Caco-2 (cell line): ENCODE measurements at regions not wholly inside any gene's neighbourhood (a gene's known extent, or its start where the extent isn't known, plus 50 kb on each side); places are given as distances from the start of the nearest gene placed in this dataset.
"Not testable (repeated sequence)": the region's sequence is repeated elsewhere in the genome, so short reads cannot be mapped to it uniquely, and the experiment has no call there.

Experiments used
- BruUV-seq: library from RNA; stranded (reverse); fragments of 400-500 nt; replicated peaks from 2 replicates; lab custom pipeline; 2021; lab: Mats Ljungman, UMichigan
- CTCF ChIA-PET: fragments of 300-600 bp; sonication (Branson Sonifier 250); formaldehyde crosslinking; loops from one replicate; lab custom pipeline; 2022; ENCODE audit warnings: antibody characterized with exemption; lab: Charles Lee
- POLR2A ChIA-PET: fragments of 300-600 bp; sonication (Branson Sonifier 250); formaldehyde crosslinking; loops from one replicate; lab custom pipeline; 2022; ENCODE audit warnings: antibody characterized with exemption; lab: Charles Lee
- DNase-seq, 2 experiments: peaks; one replicate each; pipeline versions ENCODE4 v3.0.0 to v3.0.0-alpha.2; 2020 to 2022
- H3K27me3 ChIP-seq: replicated peaks from 2 replicates; pipeline ENCODE4 v1.6.0; 2011; ENCODE audit warnings: low read length; ENCODE audit not compliant: control insufficient read depth, insufficient read depth
- H3K36me3 ChIP-seq: 2 replicates; pipeline ENCODE4 v1.5.1; 2011; ENCODE audit warnings: low read length; ENCODE audit not compliant: control insufficient read depth, insufficient read depth
- H3K4me1 ChIP-seq: fragments of 250-450 bp; sonication (Bioruptor Pico); 2 replicates; pipeline ENCODE4 v1.5.1; 2020; ENCODE audit warnings: mild to moderate bottlenecking
- H3K4me3 ChIP-seq: 2 replicates; pipeline ENCODE4 v1.5.1; 2011; ENCODE audit warnings: low read depth, mild to moderate bottlenecking, control low read depth, low read length
- H3K9me3 ChIP-seq: fragments of 250-450 bp; sonication (Bioruptor Pico); 2 replicates; pipeline ENCODE4 v1.5.1; 2020; ENCODE audit warnings: mild to moderate bottlenecking, moderate library complexity
- H3K27ac Mint-ChIP-seq: one replicate; pipeline ENCODE4 v1.8.0; 2022; ENCODE audit warnings: mixed read lengths; ENCODE audit not compliant: unreplicated experiment
- H3K27me3 Mint-ChIP-seq: one replicate; pipeline ENCODE4 v1.8.0; 2022; ENCODE audit warnings: mixed read lengths; ENCODE audit not compliant: insufficient read depth, unreplicated experiment
- H3K36me3 Mint-ChIP-seq: one replicate; pipeline ENCODE4 v1.8.0; 2022; ENCODE audit warnings: mild to moderate bottlenecking, mixed read lengths; ENCODE audit not compliant: insufficient read depth, unreplicated experiment
- H3K4me1 Mint-ChIP-seq: one replicate; pipeline ENCODE4 v1.8.0; 2022; ENCODE audit warnings: low read depth, mixed read lengths; ENCODE audit not compliant: unreplicated experiment
- H3K4me3 Mint-ChIP-seq: one replicate; pipeline ENCODE4 v1.8.0; 2022; ENCODE audit warnings: mild to moderate bottlenecking, moderate library complexity, mixed read lengths; ENCODE audit not compliant: unreplicated experiment
- H3K9me3 Mint-ChIP-seq: one replicate; pipeline ENCODE4 v1.8.0; 2022; ENCODE audit warnings: mixed read lengths; ENCODE audit not compliant: unreplicated experiment
- intact Hi-C: fragments of 100-400 bp; cut with micrococcal nuclease; formaldehyde crosslinking; loops from one replicate; pipeline ENCODE4 v1.10.0; 2022; ENCODE audit not compliant: unreplicated experiment
- TF ChIP-seq, protein P1 (sequence below), 2 experiments: fragments of 200-600 bp in 1 of 2; IDR thresholded peaks; 1 replicate in 1 of 2; 2 replicates in 1 of 2; pipeline versions ENCODE4 v1.5.1 to v1.8.0; 2011 to 2022; ENCODE audit warnings: antibody characterized with exemption in 1 of 2, control low read depth in 1 of 2, inconsistent platforms in 1 of 2, low read depth in 1 of 2, low read length in 1 of 2, mild to moderate bottlenecking in 1 of 2, moderate library complexity in 1 of 2; ENCODE audit not compliant: insufficient read depth in 1 of 2, severe bottlenecking in 1 of 2, unreplicated experiment in 1 of 2

GRCh38 chr16:27640277-27640600 is 90.3 kb downstream of the KATNIP start:
- TF ChIP-seq, protein P1, sequence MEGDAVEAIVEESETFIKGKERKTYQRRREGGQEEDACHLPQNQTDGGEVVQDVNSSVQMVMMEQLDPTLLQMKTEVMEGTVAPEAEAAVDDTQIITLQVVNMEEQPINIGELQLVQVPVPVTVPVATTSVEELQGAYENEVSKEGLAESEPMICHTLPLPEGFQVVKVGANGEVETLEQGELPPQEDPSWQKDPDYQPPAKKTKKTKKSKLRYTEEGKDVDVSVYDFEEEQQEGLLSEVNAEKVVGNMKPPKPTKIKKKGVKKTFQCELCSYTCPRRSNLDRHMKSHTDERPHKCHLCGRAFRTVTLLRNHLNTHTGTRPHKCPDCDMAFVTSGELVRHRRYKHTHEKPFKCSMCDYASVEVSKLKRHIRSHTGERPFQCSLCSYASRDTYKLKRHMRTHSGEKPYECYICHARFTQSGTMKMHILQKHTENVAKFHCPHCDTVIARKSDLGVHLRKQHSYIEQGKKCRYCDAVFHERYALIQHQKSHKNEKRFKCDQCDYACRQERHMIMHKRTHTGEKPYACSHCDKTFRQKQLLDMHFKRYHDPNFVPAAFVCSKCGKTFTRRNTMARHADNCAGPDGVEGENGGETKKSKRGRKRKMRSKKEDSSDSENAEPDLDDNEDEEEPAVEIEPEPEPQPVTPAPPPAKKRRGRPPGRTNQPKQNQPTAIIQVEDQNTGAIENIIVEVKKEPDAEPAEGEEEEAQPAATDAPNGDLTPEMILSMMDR (IDR thresholded peaks at IDR 0.05; ENCODE audit: insufficient read depth in 1 of 2, low read depth in 1 of 2, low read length in 1 of 2, severe bottlenecking in 1 of 2, unreplicated experiment in 1 of 2) = no peak
- H3K4me1 Mint-ChIP-seq = no peaks in the 10 kb centered on the region
- intact Hi-C loops = loop anchor here (1.0 kb wide), 1 partner anchor 430 kb away; no protein-coding TSS in a partner anchor
- peaks cover 15% of the 10 kb centered on the region for H3K36me3 Mint-ChIP-seq
- H3K27me3 Mint-ChIP-seq = no peaks in the 10 kb centered on the region
- H3K27ac Mint-ChIP-seq = no peak overlapping the region
- H3K4me1 ChIP-seq = no peaks in the 10 kb centered on the region
- H3K9me3 ChIP-seq = no peaks in the 10 kb centered on the region
- H3K9me3 Mint-ChIP-seq = no peaks in the 10 kb centered on the region
- no peaks in the 10 kb centered on the region for H3K36me3 ChIP-seq
- DNase-seq = no peak
- no peaks in the 10 kb centered on the region for H3K27me3 ChIP-seq
- BruUV-seq = no TSS peak
- H3K4me3 Mint-ChIP-seq = no peak overlapping the region
- ChIA-PET CTCF (interaction anchor here (0.6 to 1.4 kb wide), 10 partner anchors 10 to 578 kb away, joined by 3 to 8 read pairs (median 4); no protein-coding TSS in a partner anchor), POLR2A (no interaction called here)
- no peak overlapping the region for H3K4me3 ChIP-seq

GRCh38 chr16:27641260-27641659 is 91.3 kb downstream of the KATNIP start:
- BruUV-seq = no TSS peak
- no peaks in the 10 kb centered on the region for H3K4me1 ChIP-seq
- intact Hi-C loops = no loop called here
- no peak for DNase-seq
- no peak overlapping the region for H3K27ac Mint-ChIP-seq
- no peak overlapping the region for H3K4me3 ChIP-seq
- no peaks in the 10 kb centered on the region for H3K27me3 Mint-ChIP-seq
- TF ChIP-seq, protein P1 (IDR thresholded peaks at IDR 0.05; ENCODE audit: insufficient read depth in 1 of 2, low read depth in 1 of 2, low read length in 1 of 2, severe bottlenecking in 1 of 2, unreplicated experiment in 1 of 2) = no peak
- peaks cover 15% of the 10 kb centered on the region for H3K36me3 Mint-ChIP-seq
- H3K4me3 Mint-ChIP-seq = no peak overlapping the region
- no peaks in the 10 kb centered on the region for H3K27me3 ChIP-seq
- H3K36me3 ChIP-seq = no peaks in the 10 kb centered on the region
- no peaks in the 10 kb centered on the region for H3K9me3 ChIP-seq
- CTCF ChIA-PET = no interaction called here
- POLR2A ChIA-PET = no interaction called here
- H3K4me1 Mint-ChIP-seq = no peaks in the 10 kb centered on the region
- no peaks in the 10 kb centered on the region for H3K9me3 Mint-ChIP-seq

GRCh38 chr16:27641734-27642415 is 91.9 kb downstream of the KATNIP start:
- H3K9me3 Mint-ChIP-seq, H3K27me3 ChIP-seq, BruUV-seq, H3K27me3 Mint-ChIP-seq, H3K27ac Mint-ChIP-seq, H3K36me3 Mint-ChIP-seq, H3K4me3 ChIP-seq, H3K36me3 ChIP-seq, H3K4me1 Mint-ChIP-seq, POLR2A ChIA-PET, DNase-seq, H3K9me3 ChIP-seq, H3K4me3 Mint-ChIP-seq, H3K4me1 ChIP-seq, intact Hi-C loops, CTCF ChIA-PET: not testable (repeated sequence)
